ENCODE measurements at regions not wholly inside any gene's neighbourhood (a gene's known extent, or its start where the extent isn't known, plus 50 kb on each side); places are given as distances from the start of the nearest gene placed in this dataset.

DNA sequence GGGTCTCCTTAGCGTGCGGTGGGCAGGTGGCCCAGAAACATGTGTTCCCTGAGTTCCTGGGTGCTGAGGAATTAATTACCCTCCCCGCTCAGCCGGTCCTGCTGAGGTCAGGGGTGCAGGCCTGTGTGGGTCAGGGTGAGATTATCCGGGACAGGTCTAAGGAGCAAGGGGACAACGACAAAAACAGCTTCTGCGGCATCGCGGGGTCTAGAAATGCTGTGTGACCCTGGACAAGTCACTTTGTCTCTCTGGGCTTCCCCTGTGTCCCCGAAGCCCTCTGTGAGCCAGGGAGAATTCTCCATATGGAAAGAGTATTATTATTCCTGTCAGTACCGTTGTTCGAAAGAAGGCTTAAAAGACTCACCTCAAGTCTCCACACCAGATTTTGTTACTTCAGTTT, 186.1 kb downstream of the MN1 start:
- no peak for DNase-seq

DNA sequence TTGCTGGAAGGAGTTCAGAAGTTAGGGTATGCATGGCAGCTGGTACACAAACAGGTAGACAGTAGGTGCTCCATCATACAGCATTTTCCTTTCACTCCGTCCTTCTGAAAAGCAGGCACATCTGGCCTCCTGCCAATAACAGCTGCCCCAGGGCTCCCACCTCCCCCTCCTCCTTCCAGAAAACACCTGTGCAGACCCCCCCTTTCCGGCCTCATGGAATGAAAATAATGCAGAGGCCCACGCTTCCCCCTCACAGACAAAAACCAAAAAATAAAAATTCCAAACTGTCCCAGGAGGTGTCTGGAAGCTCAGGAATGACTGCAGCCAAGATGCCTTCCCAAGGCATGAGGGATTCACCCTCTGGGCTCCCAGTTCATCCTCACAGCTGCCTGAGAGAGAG, 185.5 kb downstream of the MN1 start:
- no peak for DNase-seq

DNA sequence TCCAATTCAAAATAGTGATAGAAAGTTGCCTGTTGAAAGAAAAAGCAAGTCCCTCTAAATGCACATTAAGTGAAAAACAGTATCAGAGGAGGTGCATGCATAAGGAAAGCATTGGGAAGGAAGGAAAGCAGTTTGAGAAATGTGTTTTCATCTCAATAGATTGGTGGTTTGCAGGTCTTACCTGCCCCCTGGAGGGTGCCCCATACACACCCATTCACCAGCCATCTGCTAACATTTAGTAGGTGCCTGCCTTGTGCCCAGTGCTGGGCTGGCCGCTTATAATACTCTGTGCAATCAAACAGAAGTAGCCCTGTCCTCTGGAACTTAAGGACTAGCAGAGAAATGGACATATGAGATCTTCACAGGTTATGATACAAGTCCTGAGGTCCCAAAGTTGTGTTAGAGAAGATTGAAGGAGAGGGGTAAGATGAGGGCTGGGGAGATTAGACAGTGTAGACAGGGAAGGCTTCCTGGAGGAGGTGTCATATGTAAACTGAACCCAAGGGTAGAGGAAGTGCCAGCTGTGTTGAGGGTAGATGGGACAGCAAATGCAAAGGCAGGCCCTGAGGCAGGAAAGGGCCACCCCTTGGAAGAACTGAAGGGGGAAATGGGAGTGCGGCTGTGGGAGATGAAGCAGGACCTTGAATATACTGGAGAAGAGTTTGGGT, 184.2 kb downstream of the MN1 start:
- no peak for DNase-seq

DNA sequence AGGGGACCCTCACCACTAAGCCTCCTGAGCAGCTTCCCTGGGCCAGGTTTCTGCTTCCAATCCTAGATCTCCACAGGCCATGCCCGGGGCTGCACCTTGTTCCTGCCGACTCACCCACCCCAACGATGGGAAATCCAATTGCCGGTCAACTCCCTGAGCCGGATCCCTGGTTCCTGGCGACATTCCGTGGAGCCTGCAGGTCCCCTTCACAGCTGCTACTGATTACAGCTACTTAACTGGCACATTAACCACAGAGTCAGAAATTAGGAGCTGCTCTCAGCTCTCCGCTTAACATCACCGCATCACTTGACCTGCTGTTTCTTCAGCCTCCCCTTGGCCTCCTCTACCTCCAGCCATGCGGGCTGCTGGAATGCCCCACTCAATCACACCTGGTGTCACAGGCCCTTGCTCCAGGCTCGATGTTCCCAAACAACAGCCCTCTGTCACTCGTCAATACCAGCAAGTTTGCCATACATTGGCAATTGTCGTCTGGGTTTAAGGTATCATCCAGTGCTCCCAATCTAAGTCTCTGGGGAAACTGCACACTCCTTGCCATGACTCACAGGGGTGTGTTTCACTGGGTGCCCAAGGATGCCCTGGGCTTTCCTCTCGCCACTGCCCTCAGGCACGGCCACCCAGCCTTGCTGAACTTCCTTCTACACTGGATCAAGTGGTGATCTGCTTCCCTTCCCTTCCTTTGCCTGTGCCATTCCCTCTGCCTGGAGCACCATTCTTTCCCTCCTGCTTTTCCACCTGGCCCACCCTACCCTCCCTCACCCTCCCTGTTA, 181.0 kb downstream of the MN1 start:
- DNase-seq, result no peak

DNA sequence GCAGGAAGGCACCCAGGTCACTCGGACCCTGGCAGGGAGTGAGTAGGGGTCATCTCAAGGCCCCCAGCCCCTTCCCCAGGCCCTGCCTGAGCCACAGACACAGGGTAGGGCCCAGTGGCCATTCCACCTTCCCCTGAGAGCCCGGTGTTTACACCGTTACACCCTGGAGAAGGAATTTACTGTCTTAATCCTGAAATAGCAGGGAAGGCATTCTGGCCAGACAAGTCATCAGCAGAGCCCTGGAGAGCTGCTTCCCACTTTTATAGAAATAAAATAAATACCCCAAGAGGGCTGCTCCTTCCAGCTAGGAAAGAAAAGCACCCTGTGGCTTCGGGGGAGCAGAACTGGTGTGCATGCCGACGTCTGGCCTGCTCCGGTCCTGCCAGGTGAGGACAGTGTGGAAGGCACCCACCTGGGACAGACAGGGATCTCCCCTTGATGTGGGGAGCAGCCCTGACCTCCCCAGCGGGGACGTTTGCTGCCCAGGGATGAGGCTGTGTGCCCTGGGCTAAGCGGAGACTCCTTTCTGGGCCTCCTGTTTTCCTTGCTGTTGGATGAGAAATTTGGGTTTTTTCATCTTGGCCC, 180.0 kb downstream of the MN1 start:
- DNase-seq, result no peak

DNA sequence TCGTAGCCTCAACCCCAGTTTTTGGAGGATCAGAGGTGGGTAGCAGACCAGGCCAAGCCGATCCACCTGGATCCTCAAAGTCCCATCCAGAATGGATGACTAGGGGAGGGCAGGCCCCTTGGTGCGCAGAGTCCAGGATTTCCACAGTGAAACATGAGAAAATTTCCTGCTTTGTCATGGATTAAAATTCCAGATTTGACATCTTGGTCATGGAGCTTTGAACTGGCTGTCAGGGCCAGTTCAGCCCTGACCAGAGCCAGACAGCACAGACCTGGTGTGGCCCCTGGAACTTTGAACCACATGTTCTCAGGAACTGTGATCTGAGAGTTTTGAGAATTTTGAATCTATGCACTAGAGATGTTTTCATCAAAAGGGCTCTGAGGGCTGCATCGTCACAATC, 177.5 kb downstream of the MN1 start:
- DNase-seq, result no peak

DNA sequence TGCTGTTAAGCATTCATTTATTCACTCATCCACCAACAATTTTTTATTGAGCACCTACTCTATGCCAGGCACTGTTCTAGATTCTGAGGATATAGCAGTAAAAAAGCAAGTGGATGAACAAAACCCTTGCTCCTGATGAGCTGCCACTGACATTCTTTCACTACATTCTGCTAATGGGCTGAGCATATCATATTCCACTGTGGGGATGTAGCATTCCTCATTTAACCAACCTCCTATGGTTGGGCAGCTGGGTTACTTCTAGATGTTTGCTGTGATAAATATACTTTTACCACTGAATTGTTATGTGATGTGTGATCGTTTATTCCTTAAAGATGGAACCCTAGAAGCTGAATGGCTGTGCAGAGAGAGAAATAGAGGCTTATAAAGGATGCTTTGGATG, 176.9 kb downstream of the MN1 start:
- DNase-seq, result no peak

DNA sequence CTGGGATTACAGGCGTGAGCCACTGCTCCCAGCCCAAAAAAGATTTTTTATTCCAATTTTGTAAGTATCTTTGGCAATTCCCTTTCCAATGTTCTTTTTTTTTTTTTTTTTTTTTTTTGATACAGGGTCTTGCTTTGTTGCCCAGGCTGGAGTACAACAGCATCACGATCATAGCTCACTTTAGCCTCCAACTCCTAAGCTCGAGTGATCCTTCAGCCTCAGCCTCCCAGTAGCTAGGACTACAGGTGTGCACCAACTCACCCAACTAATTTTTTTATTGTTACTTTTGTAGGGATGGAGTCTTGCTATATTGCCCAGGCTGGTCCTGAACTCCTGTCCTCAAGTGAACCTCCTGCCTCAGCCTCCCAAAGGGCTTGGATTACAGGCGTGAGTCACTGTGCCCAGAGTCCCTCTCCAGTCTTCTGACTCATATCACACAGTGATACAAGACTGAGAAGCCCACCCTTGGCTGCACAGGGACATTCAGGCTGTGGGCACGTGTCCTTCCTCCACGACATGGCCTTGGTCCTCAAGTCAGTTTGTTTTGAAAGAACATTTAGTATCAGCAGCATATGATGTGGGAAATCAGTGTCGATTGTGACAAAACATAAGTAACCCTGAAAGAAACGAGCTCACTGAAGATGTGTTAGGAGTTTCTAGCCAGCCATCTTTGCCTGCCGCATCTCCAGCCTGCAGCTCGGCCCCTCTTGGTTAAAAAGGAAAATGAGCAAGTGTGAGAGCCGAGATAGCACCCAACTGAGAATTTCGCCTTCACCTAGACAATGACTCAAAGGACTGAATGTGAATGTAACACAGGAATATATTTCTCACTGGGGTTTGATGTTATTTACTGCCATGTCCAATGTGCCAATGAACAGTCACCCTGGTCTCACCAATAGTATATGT, 175.5 kb downstream of the MN1 start:
- DNase-seq, result no peak

DNA sequence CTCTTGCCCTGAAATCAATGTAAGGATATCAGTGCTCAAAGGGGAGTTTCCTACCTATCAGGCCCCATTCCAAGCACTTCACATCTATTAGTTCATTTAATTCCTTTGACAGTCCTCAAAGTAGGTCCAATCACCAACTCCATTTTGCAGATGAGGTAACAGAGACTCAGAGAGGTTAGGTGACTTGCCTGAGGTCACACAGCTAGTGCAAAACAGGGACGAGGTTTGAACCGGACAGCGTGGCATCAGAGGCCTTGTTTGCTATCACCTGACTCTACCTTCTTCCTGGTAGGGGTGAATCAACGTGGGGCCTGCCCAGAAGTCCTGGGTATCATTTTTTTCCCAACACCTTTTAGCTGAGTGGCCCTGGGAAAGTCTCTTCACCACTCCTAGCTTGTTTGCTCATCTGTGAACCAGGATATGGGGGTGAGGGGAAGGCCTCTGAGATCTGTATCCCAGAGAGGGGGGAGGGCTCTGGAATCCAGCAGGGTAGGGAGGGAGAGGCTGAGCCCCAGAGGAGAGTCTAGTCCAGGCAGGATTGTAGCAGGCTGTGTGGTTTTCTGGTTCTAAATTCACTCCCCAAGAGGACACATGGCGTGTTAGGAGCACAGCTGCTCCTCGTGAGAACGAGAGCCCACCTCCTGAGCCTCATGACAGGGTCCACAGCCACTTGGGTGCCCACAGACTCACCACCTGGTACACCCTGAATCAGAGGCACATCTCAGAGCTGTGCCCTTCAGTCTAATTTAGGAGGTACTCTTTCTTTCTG, 174.7 kb downstream of the MN1 start:
- DNase-seq, result no peak

DNA sequence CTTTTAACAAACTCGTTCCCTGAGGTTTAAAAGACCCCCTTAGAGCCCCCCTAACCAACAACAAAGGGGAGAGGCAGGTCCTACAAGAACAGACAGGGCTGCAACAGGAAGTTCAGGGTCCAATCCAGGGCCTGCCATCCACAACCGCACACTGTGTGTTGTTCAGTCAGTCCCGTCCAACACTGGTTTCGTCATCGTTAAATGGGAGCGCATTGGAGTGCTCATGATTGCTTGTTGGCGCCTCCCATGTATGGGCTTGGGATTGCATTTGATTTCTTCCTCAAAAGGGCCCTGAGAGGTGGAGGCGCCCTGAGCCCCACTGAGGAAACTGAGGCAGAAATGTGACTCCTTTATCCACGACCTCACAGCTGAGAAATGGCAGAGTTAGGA, 174.1 kb downstream of the MN1 start:
- DNase-seq, result no peak

DNA sequence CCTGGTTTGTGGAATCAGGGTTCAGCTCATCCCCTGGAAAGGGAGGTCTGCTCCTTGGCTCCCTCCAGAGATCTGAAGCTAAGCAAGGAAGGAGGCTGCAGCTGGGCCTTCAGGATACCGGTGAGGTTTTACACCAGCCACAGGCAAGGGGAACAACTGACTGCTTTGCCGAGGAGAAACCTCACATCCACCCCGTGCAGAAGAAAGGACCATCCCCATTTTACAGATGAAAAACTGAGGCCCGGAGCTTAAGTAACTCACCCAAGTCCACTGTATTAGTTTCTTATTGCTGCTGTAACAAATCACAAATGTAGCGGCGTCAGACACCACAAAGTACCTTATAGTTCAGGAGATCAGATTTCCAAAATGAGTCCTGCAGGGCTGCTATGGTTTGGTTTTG, 173.7 kb downstream of the MN1 start:
- no peak for DNase-seq

DNA sequence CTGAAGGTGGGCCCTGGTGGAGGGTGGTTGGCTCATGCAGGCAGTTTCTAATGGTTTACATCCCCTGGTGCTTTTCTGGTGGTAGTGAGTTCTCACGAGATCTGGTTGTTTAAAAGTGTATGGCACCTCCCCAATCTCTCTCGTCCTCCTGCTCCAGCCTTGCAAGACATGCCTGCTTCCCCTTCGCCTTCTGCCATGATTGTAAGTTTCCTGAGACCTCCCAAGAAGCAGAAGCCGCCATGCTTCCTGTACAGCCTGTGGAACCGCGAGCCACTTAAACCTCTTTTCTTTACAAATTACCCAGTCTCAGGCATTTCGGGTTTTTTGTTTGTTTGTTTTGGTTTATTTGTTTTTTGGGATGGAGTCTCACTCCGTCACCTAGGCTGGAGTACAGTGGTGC, 173.2 kb downstream of the MN1 start:
- no peak for DNase-seq

DNA sequence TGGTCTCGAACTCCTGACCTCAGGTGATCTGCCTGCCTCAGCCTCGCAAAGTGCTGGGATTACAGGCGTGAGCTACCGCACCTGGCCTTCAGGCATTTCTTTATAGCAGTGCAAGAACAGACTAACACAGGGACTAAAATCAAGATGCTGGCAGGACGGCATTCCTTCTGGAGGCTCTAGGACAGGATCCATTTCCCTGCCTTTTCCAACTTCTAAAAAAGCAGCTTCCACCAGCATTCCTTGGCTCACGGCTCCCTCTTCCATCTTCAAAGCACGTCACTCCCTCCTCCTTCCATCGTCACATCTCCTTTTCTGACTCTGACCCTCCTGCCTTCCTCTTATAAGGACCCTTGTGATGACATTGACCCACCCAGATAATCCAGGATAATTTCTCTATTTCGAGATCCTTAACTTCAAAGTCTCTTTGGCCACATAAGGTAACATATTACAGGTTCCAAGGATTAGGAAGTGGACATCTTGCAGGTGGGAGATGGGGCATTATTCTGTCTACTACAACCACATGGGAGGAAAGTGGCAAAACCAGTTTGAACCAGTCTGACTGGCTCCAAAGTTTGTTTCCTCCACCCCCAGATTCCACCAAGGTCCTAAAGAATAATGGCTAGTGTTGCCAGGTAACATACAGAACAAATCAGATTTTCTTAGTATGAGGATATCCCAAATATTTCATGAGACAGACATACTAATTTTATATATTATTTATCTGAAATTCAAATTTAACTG, 172.5 kb downstream of the MN1 start:
- DNase-seq, result no peak

DNA sequence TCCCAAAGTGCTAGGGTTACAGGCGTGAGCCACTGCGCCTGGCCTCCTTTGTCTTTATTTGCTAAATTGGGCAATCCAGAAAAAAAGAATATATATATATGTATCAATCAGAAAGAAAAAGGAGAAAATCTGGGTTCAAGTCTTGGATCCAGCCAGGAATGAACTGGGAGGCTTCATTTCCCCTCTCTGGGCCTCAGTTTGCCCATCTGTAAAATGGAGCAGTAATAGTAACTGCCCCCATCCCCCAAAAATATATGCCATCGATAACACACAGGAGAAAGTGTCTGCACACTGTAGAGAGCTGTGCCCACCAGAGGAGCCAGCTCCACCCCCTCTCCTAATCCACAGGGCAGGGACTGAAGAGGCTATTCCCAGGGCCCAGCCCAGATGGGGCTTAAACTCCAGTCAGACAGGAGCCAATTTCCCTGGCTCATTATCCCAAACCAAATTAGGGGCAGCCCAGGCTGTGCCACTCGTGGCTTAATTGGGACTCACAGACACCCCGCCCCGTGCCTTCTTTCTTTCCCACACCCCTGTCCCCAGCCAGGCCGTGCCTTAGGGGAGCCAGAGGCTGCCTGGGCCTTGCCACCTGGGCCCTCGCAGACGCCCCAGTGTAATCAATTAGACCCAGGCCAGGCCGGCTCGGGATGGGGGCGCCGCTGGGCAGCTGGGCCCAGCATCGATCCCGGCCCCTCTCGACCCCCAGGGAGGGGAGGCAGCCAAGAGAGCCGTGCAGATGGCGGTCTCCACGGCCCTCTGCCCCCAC, 171.5 kb downstream of the MN1 start:
- no peak for DNase-seq

DNA sequence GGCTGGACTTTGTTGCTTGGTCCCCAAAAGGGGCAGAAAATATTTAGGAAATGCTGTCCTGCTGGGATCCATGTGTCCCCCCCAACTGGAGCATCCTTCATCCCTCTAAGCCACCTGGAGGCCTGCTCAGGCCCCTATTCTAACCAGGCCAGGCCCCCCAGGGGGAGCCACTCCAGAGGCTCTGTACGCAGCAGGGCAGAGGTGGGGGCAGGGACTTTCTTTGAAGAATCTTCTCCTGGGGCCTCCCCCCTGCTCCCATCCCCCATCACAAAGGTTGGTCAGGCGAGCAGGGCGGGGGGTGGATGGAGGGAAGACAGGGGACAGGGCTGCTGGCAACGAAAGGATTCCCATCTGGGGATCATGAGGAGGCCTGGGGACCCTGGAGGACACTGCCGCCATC, 170.8 kb downstream of the MN1 start:
- DNase-seq, result no peak

DNA sequence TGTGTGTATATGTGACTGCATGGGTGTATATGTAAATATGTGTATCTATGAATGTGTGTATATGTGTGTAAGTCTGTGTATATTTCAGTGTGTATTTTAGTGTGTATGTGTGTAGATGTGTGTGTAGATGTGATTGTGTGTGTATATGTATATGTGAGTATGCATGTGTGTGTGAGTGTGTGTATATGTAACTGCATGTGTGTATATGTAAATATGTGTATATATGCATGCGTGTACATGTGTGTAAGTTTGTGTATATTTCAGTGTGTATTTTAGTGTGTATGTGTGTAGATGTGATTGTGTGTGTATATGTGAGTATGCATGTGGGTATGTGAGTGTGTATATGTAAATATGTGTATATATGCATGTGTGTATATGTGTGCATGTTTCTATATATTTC, 169.9 kb downstream of the MN1 start:
- DNase-seq, result no peak

DNA sequence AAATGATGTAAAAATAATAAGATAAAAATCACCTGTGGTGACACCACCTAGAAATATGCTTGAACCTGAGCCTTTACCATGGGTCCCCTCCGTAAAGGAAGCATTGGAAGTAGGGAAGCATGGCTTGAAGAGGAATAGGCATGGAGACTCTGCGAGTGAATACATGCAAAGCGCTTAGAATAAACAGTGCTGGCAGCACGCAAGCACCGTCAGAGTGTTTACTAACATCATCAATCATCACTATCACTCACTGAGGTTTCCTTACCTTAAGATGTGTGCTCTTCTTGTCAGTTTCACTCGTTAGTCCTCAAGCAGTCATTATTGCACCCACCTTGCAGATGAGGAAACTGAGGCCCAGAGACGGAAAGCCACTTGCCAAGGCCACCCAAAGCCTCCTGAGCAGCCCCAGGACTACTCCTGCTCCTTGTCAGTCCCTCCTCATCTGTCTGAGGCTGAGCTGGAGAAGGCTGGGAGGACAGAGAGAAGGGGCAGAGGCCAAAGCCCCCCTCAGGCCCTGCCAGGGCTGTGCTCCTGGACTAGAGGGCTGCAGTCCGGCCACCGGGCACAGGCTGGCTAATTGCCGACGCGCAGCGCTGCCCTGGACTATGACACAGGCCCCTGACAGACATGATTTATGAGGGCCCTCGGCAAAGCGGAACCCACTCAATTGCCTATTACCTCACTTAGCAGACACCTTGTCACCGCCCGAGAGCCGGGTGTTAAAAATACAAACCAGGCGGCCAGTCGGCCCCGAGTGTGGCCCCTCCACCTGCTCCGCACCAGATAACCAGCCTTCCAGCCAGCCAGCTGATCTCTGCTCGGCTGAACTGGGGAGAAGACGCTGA, 168.9 kb downstream of the MN1 start:
- no peak for DNase-seq

DNA sequence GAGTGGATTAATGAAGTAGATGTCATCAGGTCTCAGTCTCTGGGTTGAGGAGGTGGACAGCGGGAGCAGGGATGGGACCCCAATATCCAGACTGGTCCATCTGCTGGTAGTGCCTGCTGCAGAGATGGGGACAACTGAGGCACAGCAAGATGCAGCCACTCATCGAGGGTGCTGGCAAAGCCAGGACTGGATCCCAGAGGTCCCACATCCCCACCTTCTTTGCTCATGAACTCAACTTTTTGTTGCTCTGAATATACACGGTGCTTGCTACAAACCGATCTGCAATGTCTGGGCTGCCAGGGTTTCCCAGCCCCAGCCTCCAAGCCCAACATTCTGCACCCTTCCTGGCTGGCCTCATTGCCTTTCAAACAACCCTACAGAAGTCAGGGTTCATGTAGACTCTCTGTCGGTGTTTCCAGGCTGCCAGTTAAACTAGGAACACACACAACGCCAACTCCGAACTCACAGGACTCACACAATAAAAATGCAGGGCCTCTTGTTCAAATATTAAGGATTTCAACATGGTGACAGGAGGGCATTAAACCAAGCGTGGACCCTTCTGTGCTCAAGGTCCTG, 168.2 kb downstream of the MN1 start:
- no peak for DNase-seq

DNA sequence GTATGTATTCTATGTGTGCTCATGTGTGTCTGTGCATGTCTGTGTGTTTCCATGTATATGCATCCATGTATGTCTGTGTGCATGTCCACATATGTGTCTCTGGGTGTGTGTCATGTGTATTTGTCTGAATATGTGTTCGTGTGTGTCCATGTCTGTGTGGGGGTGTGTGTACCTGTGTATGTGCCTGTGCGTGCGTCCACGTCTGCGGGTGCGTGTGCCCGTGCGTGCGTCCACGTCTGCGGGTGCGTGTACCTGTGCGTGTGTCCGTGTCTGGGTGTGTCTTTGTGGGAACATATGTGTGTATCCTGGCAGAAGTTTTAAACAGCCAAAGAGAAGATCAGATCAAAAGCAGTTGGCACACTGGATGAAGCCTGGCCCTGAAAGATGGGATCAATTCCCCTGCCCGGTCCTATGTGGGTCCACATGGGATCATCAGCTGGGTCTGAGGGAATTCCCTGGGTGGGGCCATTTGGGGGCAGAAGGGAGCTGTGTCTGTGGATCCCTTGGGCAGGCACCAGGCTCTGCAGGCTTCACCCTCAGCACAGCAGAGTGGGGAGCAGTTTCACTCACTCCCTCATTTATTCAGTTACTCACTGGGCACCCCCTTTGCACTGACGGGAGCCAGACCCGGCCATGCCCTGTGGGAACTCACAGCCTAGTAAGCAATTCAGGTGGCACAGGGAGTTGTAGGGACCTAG, 167.4 kb downstream of the MN1 start:
- DNase-seq, result no peak
